Nephron progenitor cell (in vitro differentiated cells): ENCODE measurements at regions not wholly inside any gene's neighbourhood (a gene's known extent, or its start where the extent isn't known, plus 50 kb on each side); places are given as distances from the start of the nearest gene placed in this dataset.

ENCODE experiments used
- DNase-seq: peaks from one replicate; pipeline ENCODE4 v3.0.0; 2021
- H3K27ac Mint-ChIP-seq: 2 replicates; pipeline ENCODE4 v1.8.0; 2021; ENCODE audit warnings: mild to moderate bottlenecking, moderate library complexity, mixed read lengths
- H3K27me3 Mint-ChIP-seq: 2 replicates; pipeline ENCODE4 v1.8.0; 2021; ENCODE audit warnings: mild to moderate bottlenecking, low read depth, mixed read lengths; ENCODE audit not compliant: poor library complexity
- H3K36me3 Mint-ChIP-seq: 2 replicates; pipeline ENCODE4 v1.8.0; 2021; ENCODE audit warnings: low read depth, mixed read lengths
- H3K4me1 Mint-ChIP-seq: 2 replicates; pipeline ENCODE4 v1.8.0; 2021; ENCODE audit warnings: mixed read lengths
- H3K4me3 Mint-ChIP-seq: 2 replicates; pipeline ENCODE4 v1.8.0; 2021; ENCODE audit warnings: mild to moderate bottlenecking, moderate library complexity, mixed read lengths
- H3K9me3 Mint-ChIP-seq: 2 replicates; pipeline ENCODE4 v1.8.0; 2021; ENCODE audit warnings: mild to moderate bottlenecking, moderate library complexity, mixed read lengths
- TF ChIP-seq, protein P1 (sequence below): fragments of 200-600 bp; sonication (generic); IDR thresholded peaks from 2 replicates; pipeline ENCODE4 v1.5.0; 2021; ENCODE audit warnings: antibody characterized with exemption

DNA sequence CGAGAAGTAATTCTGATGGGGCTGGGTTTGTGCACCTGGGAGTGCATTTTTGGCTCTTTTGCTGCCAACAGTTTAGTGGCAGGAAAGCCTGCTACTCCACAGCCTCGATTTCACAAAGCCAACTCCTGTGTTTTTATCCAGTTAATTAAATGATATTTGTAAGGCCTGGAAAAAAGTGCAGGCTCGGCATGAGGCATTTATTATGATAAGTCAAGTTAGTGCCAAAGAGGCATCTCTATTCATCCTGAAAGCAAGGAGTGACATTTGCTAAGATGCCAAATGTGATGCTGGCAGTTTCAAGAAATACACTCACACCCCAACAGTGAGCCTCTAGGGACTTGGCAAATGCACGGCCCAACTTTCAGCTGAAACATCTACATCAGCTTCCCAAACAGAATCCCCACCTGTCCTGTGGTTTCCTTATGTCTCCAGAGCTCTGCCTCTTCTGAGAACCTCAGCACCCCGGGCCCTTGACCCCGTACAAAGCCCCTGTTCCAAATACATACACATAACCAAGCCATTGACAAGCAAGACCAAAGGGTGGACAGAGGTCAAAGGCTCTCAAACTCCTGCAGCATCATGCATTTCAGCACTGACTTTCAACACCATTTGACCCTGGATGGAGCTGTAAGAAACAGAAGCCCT, 955.1 kb upstream of the TMEM132C start:
- no peak overlapping the region for H3K27ac Mint-ChIP-seq
- H3K4me1 Mint-ChIP-seq, result no peaks in the 10 kb centered on the region
- DNase-seq, result no peak
- no peak overlapping the region for H3K4me3 Mint-ChIP-seq
- no peaks in the 10 kb centered on the region for H3K36me3 Mint-ChIP-seq
- TF ChIP-seq, protein P1, sequence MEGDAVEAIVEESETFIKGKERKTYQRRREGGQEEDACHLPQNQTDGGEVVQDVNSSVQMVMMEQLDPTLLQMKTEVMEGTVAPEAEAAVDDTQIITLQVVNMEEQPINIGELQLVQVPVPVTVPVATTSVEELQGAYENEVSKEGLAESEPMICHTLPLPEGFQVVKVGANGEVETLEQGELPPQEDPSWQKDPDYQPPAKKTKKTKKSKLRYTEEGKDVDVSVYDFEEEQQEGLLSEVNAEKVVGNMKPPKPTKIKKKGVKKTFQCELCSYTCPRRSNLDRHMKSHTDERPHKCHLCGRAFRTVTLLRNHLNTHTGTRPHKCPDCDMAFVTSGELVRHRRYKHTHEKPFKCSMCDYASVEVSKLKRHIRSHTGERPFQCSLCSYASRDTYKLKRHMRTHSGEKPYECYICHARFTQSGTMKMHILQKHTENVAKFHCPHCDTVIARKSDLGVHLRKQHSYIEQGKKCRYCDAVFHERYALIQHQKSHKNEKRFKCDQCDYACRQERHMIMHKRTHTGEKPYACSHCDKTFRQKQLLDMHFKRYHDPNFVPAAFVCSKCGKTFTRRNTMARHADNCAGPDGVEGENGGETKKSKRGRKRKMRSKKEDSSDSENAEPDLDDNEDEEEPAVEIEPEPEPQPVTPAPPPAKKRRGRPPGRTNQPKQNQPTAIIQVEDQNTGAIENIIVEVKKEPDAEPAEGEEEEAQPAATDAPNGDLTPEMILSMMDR, result no peak
- peaks cover 14% of the 10 kb centered on the region for H3K9me3 Mint-ChIP-seq
- H3K27me3 Mint-ChIP-seq, result peaks cover 7% of the 10 kb centered on the region

DNA sequence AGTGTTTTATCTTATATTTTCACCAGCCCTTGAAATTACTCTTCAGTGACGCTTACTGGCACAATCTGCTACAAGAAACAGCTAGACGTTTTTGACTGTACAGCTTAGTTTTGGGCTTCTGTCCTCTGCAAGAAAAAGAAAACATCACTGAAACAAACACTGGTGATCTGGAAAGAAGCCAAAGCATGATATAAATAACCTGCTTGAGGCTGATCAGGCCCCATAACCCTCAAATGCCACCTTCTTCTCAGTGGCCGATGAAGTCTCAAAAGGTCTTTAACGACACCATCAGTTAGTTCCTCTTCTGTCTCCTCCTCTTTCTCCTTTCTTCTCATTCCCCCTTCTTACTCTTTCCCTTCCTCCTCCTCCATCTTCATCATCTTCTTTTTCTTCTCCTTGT, 942.3 kb upstream of the TMEM132C start:
- Mint-ChIP-seq H3K27ac (no peak overlapping the region), H3K36me3 (no peaks in the 10 kb centered on the region), H3K27me3 (peaks cover 7% of the 10 kb centered on the region), H3K9me3 (no peaks in the 10 kb centered on the region), H3K4me1 (no peaks in the 10 kb centered on the region), H3K4me3 (no peak overlapping the region)
- TF ChIP-seq, protein P1, result no peak
- no peak for DNase-seq

DNA sequence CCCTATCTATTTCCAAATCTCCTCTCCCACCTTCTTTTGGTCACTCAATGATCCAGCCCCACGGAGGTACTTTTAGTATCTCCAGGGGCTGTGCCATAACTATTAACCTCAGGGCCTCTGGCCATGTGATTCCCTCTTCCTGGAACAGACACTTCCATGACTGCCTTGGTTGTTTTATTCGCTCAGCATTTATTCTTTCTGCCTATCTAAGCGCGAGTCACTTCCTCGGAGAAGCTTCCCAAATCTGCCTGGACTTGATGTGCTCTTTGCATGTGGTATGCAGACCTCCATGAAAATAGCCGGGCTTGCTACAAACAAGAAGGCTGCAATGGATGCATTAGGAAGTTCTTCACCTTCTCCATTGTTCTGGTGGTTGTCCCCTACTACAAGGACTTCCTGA, 939.0 kb upstream of the TMEM132C start:
- Mint-ChIP-seq H3K27ac (no peak overlapping the region), H3K27me3 (peaks cover 3% of the 10 kb centered on the region), H3K9me3 (no peaks in the 10 kb centered on the region), H3K36me3 (no peaks in the 10 kb centered on the region), H3K4me3 (no peak overlapping the region), H3K4me1 (no peaks in the 10 kb centered on the region)
- TF ChIP-seq, protein P1, result no peak
- no peak for DNase-seq

DNA sequence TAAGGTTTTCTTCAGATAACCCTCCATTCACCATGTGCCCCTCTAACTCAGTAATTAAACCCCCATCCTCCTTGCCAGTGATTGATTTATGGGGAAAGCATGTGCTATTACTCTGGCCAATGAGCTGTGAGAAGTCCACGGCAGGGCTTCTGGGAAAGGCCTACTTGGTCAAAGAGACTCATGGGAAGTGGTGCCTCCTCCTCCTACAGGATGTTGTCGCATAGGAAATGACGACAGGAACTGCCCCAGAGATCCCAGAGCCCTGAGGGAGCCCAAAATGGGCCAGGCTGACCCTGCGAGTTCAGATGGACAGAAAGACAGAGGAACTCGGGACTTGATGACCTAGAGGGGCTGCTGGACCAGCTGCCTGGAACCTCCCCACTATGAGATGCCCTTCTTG, 938.1 kb upstream of the TMEM132C start:
- Mint-ChIP-seq H3K4me1 (no peaks in the 10 kb centered on the region), H3K27me3 (peaks cover 3% of the 10 kb centered on the region), H3K9me3 (no peaks in the 10 kb centered on the region), H3K4me3 (no peak overlapping the region), H3K36me3 (no peaks in the 10 kb centered on the region), H3K27ac (no peak overlapping the region)
- TF ChIP-seq, protein P1, result no peak
- DNase-seq, result no peak

DNA sequence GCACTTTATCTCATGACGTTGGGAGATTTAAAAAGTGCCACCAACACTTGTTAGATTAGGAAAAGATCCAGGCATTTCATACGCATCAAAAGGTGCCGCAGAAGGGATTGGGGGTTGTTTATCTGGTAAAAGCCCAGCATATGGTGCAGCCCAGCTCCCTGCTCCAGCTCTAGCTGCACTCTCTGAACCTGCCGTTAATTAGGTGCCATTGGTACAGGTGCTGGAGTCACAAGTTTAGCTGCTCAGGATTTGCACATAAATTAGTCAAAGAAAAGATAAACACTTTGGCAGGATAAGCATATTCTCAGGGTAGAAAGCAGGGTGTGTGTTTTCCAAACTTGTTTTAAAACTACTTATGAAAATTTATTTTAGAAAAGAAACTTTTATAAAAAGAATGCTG, 932.6 kb upstream of the TMEM132C start:
- no peak for DNase-seq
- TF ChIP-seq, protein P1, result no peak
- no peaks in the 10 kb centered on the region for H3K36me3 Mint-ChIP-seq
- no peaks in the 10 kb centered on the region for H3K9me3 Mint-ChIP-seq
- peaks cover 14% of the 10 kb centered on the region for H3K27me3 Mint-ChIP-seq
- H3K4me1 Mint-ChIP-seq, result no peaks in the 10 kb centered on the region
- no peak overlapping the region for H3K27ac Mint-ChIP-seq
- H3K4me3 Mint-ChIP-seq, result no peak overlapping the region

DNA sequence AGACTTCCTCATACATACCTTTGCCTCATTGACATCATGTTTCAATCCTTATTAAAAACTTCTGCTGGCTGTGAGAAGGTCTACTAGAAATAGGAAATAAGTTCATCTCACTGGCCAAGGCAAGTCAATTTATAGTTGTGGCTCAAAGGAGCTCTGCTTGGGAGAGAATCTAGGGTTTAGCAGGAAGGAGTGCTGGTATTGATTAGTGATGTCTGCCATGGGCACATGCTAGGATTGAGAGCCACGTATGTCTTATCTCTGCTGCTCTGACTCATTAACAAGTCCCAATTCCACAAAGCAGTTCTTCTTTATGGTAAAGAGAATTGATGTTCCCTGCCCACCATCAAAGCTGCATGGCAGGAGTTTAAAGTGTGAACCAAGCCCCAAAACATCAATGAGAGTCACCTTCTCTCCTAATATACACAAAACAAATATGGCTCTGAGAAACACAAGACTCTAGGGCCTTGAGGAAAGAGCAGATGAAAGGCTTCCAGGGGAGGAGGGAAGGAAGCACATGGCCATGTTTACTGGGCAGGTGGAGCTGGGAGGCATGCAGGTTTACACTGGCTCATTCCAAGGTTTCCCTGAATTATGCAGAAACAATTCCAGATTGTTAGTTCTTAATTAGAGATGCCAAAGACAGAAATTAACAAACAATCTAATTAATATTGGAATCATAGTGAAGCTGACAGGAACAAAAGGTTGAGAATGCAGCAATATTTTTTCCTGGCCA, 931.9 kb upstream of the TMEM132C start:
- no peaks in the 10 kb centered on the region for H3K9me3 Mint-ChIP-seq
- DNase-seq, result no peak
- TF ChIP-seq, protein P1, result no peak
- peaks cover 15% of the 10 kb centered on the region for H3K27me3 Mint-ChIP-seq
- H3K4me3 Mint-ChIP-seq, result no peak overlapping the region
- H3K27ac Mint-ChIP-seq, result no peak overlapping the region
- H3K4me1 Mint-ChIP-seq, result no peaks in the 10 kb centered on the region
- no peaks in the 10 kb centered on the region for H3K36me3 Mint-ChIP-seq
